ENCODE measurements at regions not wholly inside any gene's neighbourhood (a gene's known extent, or its start where the extent isn't known, plus 50 kb on each side); places are given as distances from the start of the nearest gene placed in this dataset.

- TF ChIP-seq CTCF (IDR thresholded peaks at IDR 0.05) (no peak), POLR2A (IDR thresholded peaks at IDR 0.05) (no peak)
Observed at GRCh38 chr1:228897901-228898300, 162.6 kb downstream of the RHOU start.
